ENCODE measurements at regions not wholly inside any gene's neighbourhood (a gene's known extent, or its start where the extent isn't known, plus 50 kb on each side); places are given as distances from the start of the nearest gene placed in this dataset.

- TF ChIP-seq SALL1 (CRISPR knock-in tag; IDR thresholded peaks at IDR 0.05) (no peak), ZNF550 (CRISPR knock-in tag; IDR thresholded peaks at IDR 0.05; ENCODE audit: borderline replicate concordance) (no peak), BORCS8-MEF2B (CRISPR knock-in tag; IDR thresholded peaks at IDR 0.05) (no peak), FOXK2 (IDR thresholded peaks at IDR 0.05) (no peak), ISL2 (CRISPR knock-in tag; IDR thresholded peaks at IDR 0.05) (no peak)
These were observed 161.1 kb upstream of the TMTC4 start (continued) for GRCh38 chr13:100835695-100836094.

GRCh38 chr13:100833427-100833826 is 158.8 kb upstream of the TMTC4 start:
- FAIRE-seq = no peak
- no TSS peak for BruUV-seq (replicated peaks)

More at GRCh38 chr13:100833427-100833826, 158.8 kb upstream of the TMTC4 start:
- no peaks in the 10 kb centered on the region; a peak in 1 of 5 replicates for H3K27me3 ChIP-seq (ENCODE audit: control insufficient read depth in 1 of 2, insufficient read depth in 2 of 2, low read length in 2 of 2)
- CTCF ChIA-PET (ENCODE audit: low intra/inter-chr PET ratio, low total read pairs) = no interaction called here
- DNase-seq (ENCODE audit: low spot score) = no peak
- POLR2A ChIA-PET = no interaction called here
- H3K36me3 ChIP-seq (replicated peaks in 1 of 2; ENCODE audit: control insufficient read depth in 1 of 2, insufficient read depth in 2 of 2, low read length in 2 of 2) = no peaks in the 10 kb centered on the region
- H3K9me3 ChIP-seq (ENCODE audit: low read length) = peaks cover 4% of the 10 kb centered on the region; the same call in 1 of the 2 replicates
- TF ChIP-seq DR1 (CRISPR knock-in tag; IDR thresholded peaks at IDR 0.05) = no peak
- no peak for TF ChIP-seq ATF7 (IDR thresholded peaks at IDR 0.05)
- TF ChIP-seq ATF7 (CRISPR knock-in tag; IDR thresholded peaks at IDR 0.05) = no peak
- no peak for TF ChIP-seq ZNF615 (CRISPR knock-in tag; IDR thresholded peaks at IDR 0.05; ENCODE audit: borderline replicate concordance)
- no peak for TF ChIP-seq ZFAT (CRISPR knock-in tag; conservative IDR thresholded peaks at IDR 0.05)
- TF ChIP-seq ZUFSP (CRISPR knock-in tag; IDR thresholded peaks at IDR 0.05; ENCODE audit: borderline replicate concordance) = no peak
- TF ChIP-seq KAT2B (IDR thresholded peaks at IDR 0.05; ENCODE audit: borderline replicate concordance, low read depth, low read length) = no peak
- TF ChIP-seq LCORL (IDR thresholded peaks at IDR 0.05) = no peak
- TF ChIP-seq LCORL (CRISPR knock-in tag; IDR thresholded peaks at IDR 0.05) = no peak
- no peak for TF ChIP-seq GATAD1 (CRISPR knock-in tag; IDR thresholded peaks at IDR 0.05)
- TF ChIP-seq MYPOP (CRISPR knock-in tag; IDR thresholded peaks at IDR 0.05) = no peak
- TF ChIP-seq KDM5A (IDR thresholded peaks at IDR 0.05; ENCODE audit: borderline replicate concordance, low read length) = no peak
- no peak for TF ChIP-seq ZNF740 (CRISPR knock-in tag; IDR thresholded peaks at IDR 0.05)
- no peak for TF ChIP-seq STAT5B (CRISPR knock-in tag; IDR thresholded peaks at IDR 0.05)
- intact Hi-C loops (cut with micrococcal nuclease; ENCODE audit: unreplicated experiment) = no loop called here
- H2AFZ ChIP-seq (ENCODE audit: low read length) = no peak overlapping the region
- 14% methylated on average over 5 of the region's 6 CpGs for WGBS (ENCODE audit: low lambda C conversion rate)
- H3K4me2 ChIP-seq (ENCODE audit: low read depth, low read length) = no peak overlapping the region
- H3K4me3 ChIP-seq (replicated peaks in 1 of 3; ENCODE audit: insufficient read depth in 1 of 3, low read depth in 2 of 3, low read length in 3 of 3) = no peak overlapping the region
- no peak overlapping the region for H3K27ac ChIP-seq (ENCODE audit: extremely low read length, insufficient read depth, low read length)
- H3K79me2 ChIP-seq (ENCODE audit: insufficient read depth, low read length) = no peaks in the 10 kb centered on the region
- no peaks in the 10 kb centered on the region for H4K20me1 ChIP-seq (ENCODE audit: insufficient read depth, low read length)
- no peaks in the 10 kb centered on the region for H3K4me1 ChIP-seq (ENCODE audit: insufficient read depth, low read length)
- peak; percentile 48; the same call in 1 of the 3 replicates for ATAC-seq
- H3K9ac ChIP-seq (ENCODE audit: insufficient read depth, low read depth, low read length) = no peak overlapping the region
- in situ Hi-C loops (cut with HindIII; ENCODE audit: extremely low pct_ligation_motif_present, low pct_unique_long_range_greater_than_20kb) = no loop called here
